ENCODE measurements at regions not wholly inside any gene's neighbourhood (a gene's known extent, or its start where the extent isn't known, plus 50 kb on each side); places are given as distances from the start of the nearest gene placed in this dataset.

DNA sequence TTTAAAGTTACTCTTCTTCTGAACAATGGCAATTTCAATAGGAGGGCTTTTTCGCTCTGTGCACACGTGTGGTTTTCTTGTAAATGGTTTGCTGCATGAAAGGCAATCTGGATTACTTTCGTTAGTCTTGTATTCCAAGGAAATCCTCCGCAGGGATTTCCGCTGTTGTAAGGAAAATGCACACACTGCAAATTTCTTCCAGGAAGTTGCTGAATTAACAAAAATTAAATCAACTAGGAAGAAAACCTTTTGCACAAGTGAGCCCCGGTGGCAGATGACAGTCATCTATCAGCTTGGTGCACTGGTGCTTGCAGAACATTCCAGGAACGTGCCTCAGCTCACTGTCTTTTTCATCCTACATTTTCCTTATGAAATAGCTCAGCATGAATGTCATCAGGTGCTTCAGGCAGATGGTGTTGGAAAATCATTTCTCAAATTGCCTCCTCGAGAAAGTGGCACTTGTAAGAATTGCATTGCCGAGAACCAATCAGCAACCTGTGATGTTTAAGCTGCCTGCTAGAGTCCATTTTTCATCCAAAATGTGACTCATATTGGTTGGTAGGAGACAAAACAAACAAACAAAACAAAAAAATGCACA lies 272.4 kb upstream of the VCX start:
- Histone ChIP-seq H3K79me2 (ENCODE audit: insufficient read depth, low read length) (no peaks in the 10 kb centered on the region), H3K27me3 (ENCODE audit: control insufficient read depth in 1 of 2, insufficient read depth in 2 of 2, low read length in 2 of 2) (no peaks in the 10 kb centered on the region), H3K27ac (ENCODE audit: extremely low read length, insufficient read depth, low read length) (no peak overlapping the region), H3K36me3 (replicated peaks in 1 of 2; ENCODE audit: control insufficient read depth in 1 of 2, insufficient read depth in 2 of 2, low read length in 2 of 2) (no peaks in the 10 kb centered on the region), H3K4me3 (replicated peaks in 1 of 3; ENCODE audit: insufficient read depth in 1 of 3, low read depth in 2 of 3, low read length in 3 of 3) (no peak overlapping the region), H3K4me2 (ENCODE audit: low read depth, low read length) (no peak overlapping the region), H3K4me1 (ENCODE audit: insufficient read depth, low read length) (no peaks in the 10 kb centered on the region), H4K20me1 (ENCODE audit: insufficient read depth, low read length) (no peaks in the 10 kb centered on the region), H2AFZ (ENCODE audit: low read length) (no peak overlapping the region), H3K9me3 (ENCODE audit: low read length) (no peaks in the 10 kb centered on the region), H3K9ac (ENCODE audit: insufficient read depth, low read depth, low read length) (no peak overlapping the region)
- ATAC-seq: no peak
- ChIA-PET CTCF (ENCODE audit: low intra/inter-chr PET ratio, low total read pairs) (no interaction called here), POLR2A (no interaction called here)
- no TSS peak for BruUV-seq (replicated peaks)
- 28% methylated on average over 9 of the region's 9 CpGs for WGBS (ENCODE audit: low lambda C conversion rate)
- intact Hi-C loops (cut with micrococcal nuclease; ENCODE audit: unreplicated experiment): no loop called here
- in situ Hi-C loops (cut with HindIII; ENCODE audit: extremely low pct_ligation_motif_present, low pct_unique_long_range_greater_than_20kb): no loop called here
- no peak for TF ChIP-seq CAMTA2 (CRISPR knock-in tag; IDR thresholded peaks at IDR 0.05; ENCODE audit: borderline replicate concordance)
- no peak for TF ChIP-seq ZNF660 (CRISPR knock-in tag; IDR thresholded peaks at IDR 0.05; ENCODE audit: borderline replicate concordance, low read depth)
- peak; percentile 28 to 64; a peak in 3 of 4 replicates for TF ChIP-seq MAFK (conservative IDR thresholded peaks at IDR 0.05 in 1 of 2, IDR thresholded peaks at IDR 0.05 in 1 of 2; ENCODE audit: low read length in 2 of 2)
- TF ChIP-seq MAFF (IDR thresholded peaks at IDR 0.05; ENCODE audit: low read depth, low read length): peak; percentile 44; the same call in 1 of the 2 replicates
- FAIRE-seq: no peak
- no peak for DNase-seq (ENCODE audit: low spot score)

DNA sequence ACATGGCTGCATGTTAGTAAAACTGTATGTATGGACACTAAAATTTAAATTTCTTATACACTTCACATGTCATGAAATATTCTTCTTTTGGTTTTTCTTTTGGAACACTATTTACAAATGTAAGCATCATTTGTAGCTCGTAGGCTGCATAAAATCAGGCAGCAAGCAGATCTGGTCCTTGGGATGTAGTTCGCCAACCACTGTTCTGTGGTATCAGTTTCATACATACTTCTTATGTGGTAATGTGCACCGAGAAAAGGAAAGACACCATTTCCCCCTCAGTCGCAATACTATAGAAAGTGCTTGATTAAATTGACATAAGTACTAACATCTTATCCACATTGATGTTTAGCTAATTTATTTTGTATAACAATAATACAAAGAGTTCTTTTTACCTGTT lies 274.4 kb upstream of the VCX start:
- Histone ChIP-seq H3K9ac (ENCODE audit: insufficient read depth, low read depth, low read length) (no peak overlapping the region), H2AFZ (ENCODE audit: low read length) (no peak overlapping the region), H3K36me3 (replicated peaks in 1 of 2; ENCODE audit: control insufficient read depth in 1 of 2, insufficient read depth in 2 of 2, low read length in 2 of 2) (no peaks in the 10 kb centered on the region), H3K4me1 (ENCODE audit: insufficient read depth, low read length) (no peaks in the 10 kb centered on the region), H3K27ac (ENCODE audit: extremely low read length, insufficient read depth, low read length) (no peak overlapping the region), H3K4me3 (replicated peaks in 1 of 3; ENCODE audit: insufficient read depth in 1 of 3, low read depth in 2 of 3, low read length in 3 of 3) (no peak overlapping the region), H3K79me2 (ENCODE audit: insufficient read depth, low read length) (no peaks in the 10 kb centered on the region), H3K9me3 (ENCODE audit: low read length) (no peaks in the 10 kb centered on the region), H3K4me2 (ENCODE audit: low read depth, low read length) (no peak overlapping the region), H4K20me1 (ENCODE audit: insufficient read depth, low read length) (no peaks in the 10 kb centered on the region), H3K27me3 (ENCODE audit: control insufficient read depth in 1 of 2, insufficient read depth in 2 of 2, low read length in 2 of 2) (no peaks in the 10 kb centered on the region)
- ChIA-PET CTCF (ENCODE audit: low intra/inter-chr PET ratio, low total read pairs) (no interaction called here), POLR2A (no interaction called here)
- no TSS peak for BruUV-seq (replicated peaks)
- intact Hi-C loops (cut with micrococcal nuclease; ENCODE audit: unreplicated experiment): no loop called here
- DNase-seq (ENCODE audit: low spot score) (no peak), ATAC-seq (no peak), FAIRE-seq (no peak)
- in situ Hi-C loops (cut with HindIII; ENCODE audit: extremely low pct_ligation_motif_present, low pct_unique_long_range_greater_than_20kb): no loop called here
- 23% methylated on average over 4 of the region's 4 CpGs for WGBS (ENCODE audit: low lambda C conversion rate)
- no peak for TF ChIP-seq ZNF431 (CRISPR knock-in tag; IDR thresholded peaks at IDR 0.05; ENCODE audit: borderline replicate concordance, low read depth)
- no peak for TF ChIP-seq ZMYM3 (CRISPR knock-in tag; IDR thresholded peaks at IDR 0.05)
- TF ChIP-seq ZMYM2 (CRISPR knock-in tag; IDR thresholded peaks at IDR 0.05): no peak
- TF ChIP-seq, protein P1, sequence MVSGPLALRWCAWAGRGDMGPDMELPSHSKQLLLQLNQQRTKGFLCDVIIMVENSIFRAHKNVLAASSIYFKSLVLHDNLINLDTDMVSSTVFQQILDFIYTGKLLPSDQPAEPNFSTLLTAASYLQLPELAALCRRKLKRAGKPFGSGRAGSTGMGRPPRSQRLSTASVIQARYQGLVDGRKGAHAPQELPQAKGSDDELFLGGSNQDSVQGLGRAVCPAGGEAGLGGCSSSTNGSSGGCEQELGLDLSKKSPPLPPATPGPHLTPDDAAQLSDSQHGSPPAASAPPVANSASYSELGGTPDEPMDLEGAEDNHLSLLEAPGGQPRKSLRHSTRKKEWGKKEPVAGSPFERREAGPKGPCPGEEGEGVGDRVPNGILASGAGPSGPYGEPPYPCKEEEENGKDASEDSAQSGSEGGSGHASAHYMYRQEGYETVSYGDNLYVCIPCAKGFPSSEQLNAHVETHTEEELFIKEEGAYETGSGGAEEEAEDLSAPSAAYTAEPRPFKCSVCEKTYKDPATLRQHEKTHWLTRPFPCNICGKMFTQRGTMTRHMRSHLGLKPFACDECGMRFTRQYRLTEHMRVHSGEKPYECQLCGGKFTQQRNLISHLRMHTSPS (CRISPR knock-in tag; IDR thresholded peaks at IDR 0.05; ENCODE audit: low read depth): no peak
- TF ChIP-seq ZNF225 (CRISPR knock-in tag; IDR thresholded peaks at IDR 0.05): no peak
- TF ChIP-seq, protein P2, sequence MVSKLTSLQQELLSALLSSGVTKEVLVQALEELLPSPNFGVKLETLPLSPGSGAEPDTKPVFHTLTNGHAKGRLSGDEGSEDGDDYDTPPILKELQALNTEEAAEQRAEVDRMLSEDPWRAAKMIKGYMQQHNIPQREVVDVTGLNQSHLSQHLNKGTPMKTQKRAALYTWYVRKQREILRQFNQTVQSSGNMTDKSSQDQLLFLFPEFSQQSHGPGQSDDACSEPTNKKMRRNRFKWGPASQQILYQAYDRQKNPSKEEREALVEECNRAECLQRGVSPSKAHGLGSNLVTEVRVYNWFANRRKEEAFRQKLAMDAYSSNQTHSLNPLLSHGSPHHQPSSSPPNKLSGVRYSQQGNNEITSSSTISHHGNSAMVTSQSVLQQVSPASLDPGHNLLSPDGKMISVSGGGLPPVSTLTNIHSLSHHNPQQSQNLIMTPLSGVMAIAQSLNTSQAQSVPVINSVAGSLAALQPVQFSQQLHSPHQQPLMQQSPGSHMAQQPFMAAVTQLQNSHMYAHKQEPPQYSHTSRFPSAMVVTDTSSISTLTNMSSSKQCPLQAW (CRISPR knock-in tag; IDR thresholded peaks at IDR 0.05): no peak
- no peak for TF ChIP-seq MTF2 (CRISPR knock-in tag; IDR thresholded peaks at IDR 0.05; ENCODE audit: borderline replicate concordance)
- TF ChIP-seq, protein P3, sequence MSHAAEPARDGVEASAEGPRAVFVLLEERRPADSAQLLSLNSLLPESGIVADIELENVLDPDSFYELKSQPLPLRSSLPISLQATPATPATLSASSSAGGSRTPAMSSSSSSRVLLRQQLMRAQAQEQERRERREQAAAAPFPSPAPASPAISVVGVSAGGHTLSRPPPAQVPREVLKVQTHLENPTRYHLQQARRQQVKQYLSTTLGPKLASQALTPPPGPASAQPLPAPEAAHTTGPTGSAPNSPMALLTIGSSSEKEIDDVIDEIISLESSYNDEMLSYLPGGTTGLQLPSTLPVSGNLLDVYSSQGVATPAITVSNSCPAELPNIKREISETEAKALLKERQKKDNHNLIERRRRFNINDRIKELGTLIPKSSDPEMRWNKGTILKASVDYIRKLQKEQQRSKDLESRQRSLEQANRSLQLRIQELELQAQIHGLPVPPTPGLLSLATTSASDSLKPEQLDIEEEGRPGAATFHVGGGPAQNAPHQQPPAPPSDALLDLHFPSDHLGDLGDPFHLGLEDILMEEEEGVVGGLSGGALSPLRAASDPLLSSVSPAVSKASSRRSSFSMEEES (CRISPR knock-in tag; IDR thresholded peaks at IDR 0.05): no peak
- TF ChIP-seq DPF2 (CRISPR knock-in tag; IDR thresholded peaks at IDR 0.05; ENCODE audit: borderline replicate concordance, low read depth): no peak
- no peak for TF ChIP-seq XBP1 (CRISPR knock-in tag; IDR thresholded peaks at IDR 0.05)

Data from HepG2 (cell line).